K562 (cell line): ENCODE measurements at regions not wholly inside any gene's neighbourhood (a gene's known extent, or its start where the extent isn't known, plus 50 kb on each side); places are given as distances from the start of the nearest gene placed in this dataset.

Source experiments
- ATAC-seq: fragments of 200-7000 bp; cut with Tn5 transposase; 3 replicates; pipeline ENCODE4 v1.9.1; 2020; ENCODE audit warnings: moderate library complexity
- BruUV-seq: library from RNA; stranded (reverse); fragments of 400-500 nt; replicated peaks from 2 replicates; lab custom pipeline; 2021; lab: Mats Ljungman, UMichigan
- CTCF ChIA-PET: fragments of 300-600 bp; formaldehyde crosslinking; extraction: SDS; loops from one replicate; lab custom pipeline; 2021; ENCODE audit warnings: low intra/inter-chr PET ratio; lab: Yijun Ruan, JAX
- POLR2A ChIA-PET: fragments of 300-600, 350-650 bp; sonication (Branson Sonifier 250); formaldehyde crosslinking; extraction: SDS; loops from one replicate; lab custom pipeline; 2021; ENCODE audit warnings: antibody characterized with exemption, inconsistent platforms; lab: Yijun Ruan, JAX
- DNase-seq, 4 experiments: peaks; one replicate each; pipeline versions ENCODE4 v3.0.0 to v3.0.0-alpha.2; 2011 to 2018; ENCODE audit warnings: low spot score in 3 of 4, mixed read lengths in 3 of 4; ENCODE audit errors: extremely low read depth in 1 of 4
- FAIRE-seq: peaks from 2 replicates; lab custom pipeline; 2011; peaks lifted over from hg19 to GRCh38; lab: Jason Lieb, UNC
- H2AFZ ChIP-seq: 2 replicates; pipeline ENCODE4 v1.6.0; 2011; ENCODE audit warnings: low read depth, low read length, control low read depth, inconsistent platforms
- H3K27ac ChIP-seq: fragments of 200-600 bp; 3 replicates; pipeline ENCODE4 v1.8.0; 2011; ENCODE audit warnings: low read depth, mild to moderate bottlenecking, control low read depth, inconsistent platforms, low read length, moderate library complexity, mixed read lengths; ENCODE audit errors: extremely low read depth
- H3K27me3 ChIP-seq, 2 experiments: fragments of 300-600 bp in 1 of 2; 2 replicates in 1 of 2; 3 replicates in 1 of 2; pipeline versions ENCODE4 v1.6.0 to v1.8.0; 2011; ENCODE audit warnings: inconsistent platforms in 2 of 2, low read length in 2 of 2, mild to moderate bottlenecking in 1 of 2, mixed read lengths in 1 of 2, moderate library complexity in 1 of 2; ENCODE audit not compliant: control insufficient read depth in 2 of 2, insufficient read depth in 2 of 2
- H3K36me3 ChIP-seq: fragments of 300-600 bp; 3 replicates; pipeline ENCODE4 v1.8.0; 2011; ENCODE audit warnings: mild to moderate bottlenecking, low read length, inconsistent platforms; ENCODE audit not compliant: control insufficient read depth, insufficient read depth
- H3K4me1 ChIP-seq, 2 experiments: fragments of 200-600 bp in 1 of 2; replicated peaks in 1 of 2; 2 replicates in 1 of 2; 3 replicates in 1 of 2; pipeline versions ENCODE4 v1.5.1 to v1.8.0; 2011; ENCODE audit warnings: inconsistent platforms in 2 of 2, low read length in 2 of 2, mild to moderate bottlenecking in 1 of 2, mixed read lengths in 1 of 2, moderate library complexity in 1 of 2; ENCODE audit not compliant: control insufficient read depth in 2 of 2, insufficient read depth in 2 of 2
- H3K4me2 ChIP-seq: 2 replicates; pipeline ENCODE4 v1.6.1; 2011; ENCODE audit warnings: low read length, control low read depth, inconsistent platforms, mixed read lengths; ENCODE audit not compliant: insufficient read depth
- H3K4me3 ChIP-seq: fragments of 200-600 bp; sonication (generic), shearing (Covaris generic); 2 replicates; pipeline ENCODE4 v1.5.1; 2016; ENCODE audit warnings: control low read depth, inconsistent platforms
- H3K79me2 ChIP-seq: fragments of 200-600 bp; 3 replicates; pipeline ENCODE4 v1.8.0; 2011; ENCODE audit warnings: low read length, inconsistent platforms; ENCODE audit not compliant: control insufficient read depth, insufficient read depth
- H3K9ac ChIP-seq, 2 experiments: 2 replicates each; pipeline versions ENCODE4 v1.6.0 to v1.6.1; 2011; ENCODE audit warnings: low read depth in 2 of 2, low read length in 2 of 2, control low read depth in 1 of 2, inconsistent platforms in 1 of 2, mild to moderate bottlenecking in 1 of 2, mixed read lengths in 1 of 2; ENCODE audit not compliant: insufficient read depth in 1 of 2
- H3K9me1 ChIP-seq: one replicate; pipeline ENCODE4 v1.6.0; 2011; ENCODE audit warnings: inconsistent platforms, mild to moderate bottlenecking, low read length, moderate library complexity; ENCODE audit not compliant: control insufficient read depth, insufficient read depth
- H3K9me3 ChIP-seq: replicated peaks from 2 replicates; pipeline ENCODE4 v1.5.1; 2011; ENCODE audit warnings: low read depth, low read length, inconsistent platforms; ENCODE audit not compliant: control insufficient read depth, insufficient read depth
- H4K20me1 ChIP-seq: replicated peaks from 2 replicates; pipeline ENCODE4 v1.6.1; 2011; ENCODE audit warnings: low read length, inconsistent platforms, mixed read lengths; ENCODE audit not compliant: control insufficient read depth, insufficient read depth
- DIDO1 ChIP-seq: fragments of 450-650 bp; IDR thresholded peaks from 2 replicates; pipeline ENCODE4 v1.6.1; 2016; ENCODE audit warnings: low read depth, missing biosample characterization, missing genetic modification characterization
- HNRNPUL1 ChIP-seq: fragments of 200-400 bp; formaldehyde crosslinking; IDR thresholded peaks from 2 replicates; pipeline ENCODE4 v1.6.1; 2017; ENCODE audit warnings: low read length
- JUND ChIP-seq, 2 experiments: IDR thresholded peaks; 2 replicates in 1 of 2; 3 replicates in 1 of 2; pipeline ENCODE4 v1.6.1; 2011; ENCODE audit warnings: borderline replicate concordance in 2 of 2, low read depth in 2 of 2, low read length in 2 of 2, improper control_type of control experiment in 1 of 2, missing biosample characterization in 1 of 2, missing genetic modification characterization in 1 of 2, missing genetic modification reagents in 1 of 2
- POLR2G ChIP-seq: fragments of 200-400 bp; formaldehyde crosslinking; IDR thresholded peaks from 2 replicates; pipeline ENCODE4 v1.6.1; 2017; ENCODE audit warnings: low read depth, mild to moderate bottlenecking, antibody characterized with exemption, low read length, moderate library complexity
- TRIM28 ChIP-seq: fragments of 450-650 bp; IDR thresholded peaks from 2 replicates; pipeline ENCODE4 v1.6.1; 2017
- U2AF2 ChIP-seq: fragments of 200-400 bp; formaldehyde crosslinking; optimal IDR thresholded peaks from 2 replicates; pipeline ENCODE3; 2017; ENCODE audit warnings: low read depth, mild to moderate bottlenecking, low read length
- WGBS: fragments of 100-300 bp; shearing (Covaris generic); methylation state at CpG from one replicate; pipeline ENCODE4 v1.1.6; 2016; ENCODE audit warnings: low coverage, mixed read lengths; ENCODE audit not compliant: insufficient coverage; ENCODE audit errors: missing lambda C conversion rate; 5-methylcytosine and 5-hydroxymethylcytosine counted together
- in situ Hi-C: fragments of 300-500 bp; cut with MboI; formaldehyde crosslinking; loops from 4 replicates; pipeline ENCODE4 v1.15.0; 2018; ENCODE audit warnings: inconsistent platforms, mixed read lengths
- intact Hi-C: fragments of 100-400 bp; cut with micrococcal nuclease; formaldehyde crosslinking; loops from 2 replicates; pipeline ENCODE4 v1.14.2; 2022
- TF ChIP-seq, protein P1 (sequence below): fragments of 450-650 bp; IDR thresholded peaks from 2 replicates; pipeline ENCODE4 v1.6.1; 2016; ENCODE audit warnings: low read depth

GRCh38 chr19:28318469-28319179 is 894.3 kb downstream of the UQCRFS1 start:
- no peak overlapping the region for H3K4me3 ChIP-seq
- H3K27me3 ChIP-seq = no peaks in the 10 kb centered on the region
- intact Hi-C loops (no loop called here), in situ Hi-C loops (no loop called here)
- no peak for DNase-seq
- H3K27ac ChIP-seq = no peak overlapping the region
- no peak for FAIRE-seq
- CTCF ChIA-PET = no interaction called here
- no peak for TF ChIP-seq DIDO1
- no peak for TF ChIP-seq U2AF2
- TF ChIP-seq JUND (IDR thresholded peaks at IDR 0.05; ENCODE audit: borderline replicate concordance, low read depth, low read length) = no peak
- no peak for TF ChIP-seq JUND (tag; IDR thresholded peaks at IDR 0.05; ENCODE audit: borderline replicate concordance, low read depth, low read length)
- no peak for TF ChIP-seq POLR2G
- no peak for TF ChIP-seq HNRNPUL1
- no peak for TF ChIP-seq TRIM28
- TF ChIP-seq, protein P1, sequence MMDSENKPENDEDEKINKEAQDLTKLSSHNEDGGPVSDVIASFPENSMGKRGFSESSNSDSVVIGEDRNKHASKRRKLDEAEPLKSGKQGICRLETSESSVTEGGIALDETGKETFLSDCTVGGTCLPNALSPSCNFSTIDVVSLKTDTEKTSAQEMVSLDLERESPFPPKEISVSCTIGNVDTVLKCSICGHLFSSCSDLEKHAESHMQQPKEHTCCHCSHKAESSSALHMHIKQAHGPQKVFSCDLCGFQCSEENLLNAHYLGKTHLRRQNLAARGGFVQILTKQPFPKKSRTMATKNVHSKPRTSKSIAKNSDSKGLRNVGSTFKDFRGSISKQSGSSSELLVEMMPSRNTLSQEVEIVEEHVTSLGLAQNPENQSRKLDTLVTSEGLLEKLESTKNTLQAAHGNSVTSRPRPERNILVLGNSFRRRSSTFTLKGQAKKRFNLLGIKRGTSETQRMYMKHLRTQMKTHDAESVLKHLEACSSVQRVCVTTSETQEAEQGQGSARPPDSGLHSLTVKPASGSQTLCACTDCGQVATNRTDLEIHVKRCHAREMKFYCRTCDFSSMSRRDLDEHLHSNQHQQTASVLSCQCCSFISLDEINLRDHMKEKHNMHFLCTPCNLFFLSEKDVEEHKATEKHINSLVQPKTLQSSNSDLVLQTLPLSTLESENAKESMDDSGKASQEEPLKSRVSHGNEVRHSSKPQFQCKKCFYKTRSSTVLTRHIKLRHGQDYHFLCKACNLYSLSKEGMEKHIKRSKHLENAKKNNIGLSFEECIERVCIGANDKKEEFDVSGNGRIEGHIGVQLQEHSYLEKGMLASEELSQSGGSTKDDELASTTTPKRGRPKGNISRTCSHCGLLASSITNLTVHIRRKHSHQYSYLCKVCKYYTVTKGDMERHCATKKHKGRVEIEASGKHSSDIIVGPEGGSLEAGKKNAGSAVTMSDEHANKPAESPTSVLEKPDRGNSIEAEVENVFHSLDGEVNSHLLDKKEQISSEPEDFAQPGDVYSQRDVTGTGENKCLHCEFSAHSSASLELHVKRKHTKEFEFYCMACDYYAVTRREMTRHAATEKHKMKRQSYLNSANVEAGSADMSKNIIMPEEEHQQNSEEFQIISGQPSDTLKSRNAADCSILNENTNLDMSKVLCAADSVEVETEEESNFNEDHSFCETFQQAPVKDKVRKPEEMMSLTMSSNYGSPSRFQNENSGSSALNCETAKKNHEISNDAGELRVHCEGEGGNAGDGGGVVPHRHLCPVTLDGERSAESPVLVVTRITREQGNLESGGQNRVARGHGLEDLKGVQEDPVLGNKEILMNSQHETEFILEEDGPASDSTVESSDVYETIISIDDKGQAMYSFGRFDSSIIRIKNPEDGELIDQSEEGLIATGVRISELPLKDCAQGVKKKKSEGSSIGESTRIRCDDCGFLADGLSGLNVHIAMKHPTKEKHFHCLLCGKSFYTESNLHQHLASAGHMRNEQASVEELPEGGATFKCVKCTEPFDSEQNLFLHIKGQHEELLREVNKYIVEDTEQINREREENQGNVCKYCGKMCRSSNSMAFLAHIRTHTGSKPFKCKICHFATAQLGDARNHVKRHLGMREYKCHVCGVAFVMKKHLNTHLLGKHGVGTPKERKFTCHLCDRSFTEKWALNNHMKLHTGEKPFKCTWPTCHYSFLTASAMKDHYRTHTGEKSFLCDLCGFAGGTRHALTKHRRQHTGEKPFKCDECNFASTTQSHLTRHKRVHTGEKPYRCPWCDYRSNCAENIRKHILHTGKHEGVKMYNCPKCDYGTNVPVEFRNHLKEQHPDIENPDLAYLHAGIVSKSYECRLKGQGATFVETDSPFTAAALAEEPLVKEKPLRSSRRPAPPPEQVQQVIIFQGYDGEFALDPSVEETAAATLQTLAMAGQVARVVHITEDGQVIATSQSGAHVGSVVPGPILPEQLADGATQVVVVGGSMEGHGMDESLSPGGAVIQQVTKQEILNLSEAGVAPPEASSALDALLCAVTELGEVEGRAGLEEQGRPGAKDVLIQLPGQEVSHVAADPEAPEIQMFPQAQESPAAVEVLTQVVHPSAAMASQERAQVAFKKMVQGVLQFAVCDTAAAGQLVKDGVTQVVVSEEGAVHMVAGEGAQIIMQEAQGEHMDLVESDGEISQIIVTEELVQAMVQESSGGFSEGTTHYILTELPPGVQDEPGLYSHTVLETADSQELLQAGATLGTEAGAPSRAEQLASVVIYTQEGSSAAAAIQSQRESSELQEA = no peak
- POLR2A ChIA-PET = interaction anchor here (0.7 to 1.0 kb wide), 2 partner anchors 10 to 52 kb away, joined by 3 to 5 read pairs; no protein-coding TSS in a partner anchor
- no peaks in the 10 kb centered on the region for H3K79me2 ChIP-seq
- H3K36me3 ChIP-seq = no peaks in the 10 kb centered on the region
- no TSS peak for BruUV-seq
- H3K4me2 ChIP-seq = no peak overlapping the region
- no peaks in the 10 kb centered on the region for H3K4me1 ChIP-seq
- no peak overlapping the region for H3K9ac ChIP-seq
- H2AFZ ChIP-seq = no peak overlapping the region
- no peaks in the 10 kb centered on the region for H3K9me3 ChIP-seq
- no peaks in the 10 kb centered on the region for H4K20me1 ChIP-seq
- under 1% methylated on average over 9 of the region's 9 CpGs for WGBS
- ATAC-seq = no peak
- H3K9me1 ChIP-seq = no peaks in the 10 kb centered on the region
